KMS-11 (cell line): ENCODE measurements at regions not wholly inside any gene's neighbourhood (a gene's known extent, or its start where the extent isn't known, plus 50 kb on each side); places are given as distances from the start of the nearest gene placed in this dataset.

Experiments
- H2AFZ ChIP-seq: fragments of 200-600 bp; sonication (generic); 2 replicates; pipeline ENCODE4 v1.6.1; 2016; ENCODE audit warnings: antibody characterized with exemption, mixed run types, low read depth
- H3K27ac ChIP-seq: fragments of 200-600 bp; sonication (generic); 2 replicates; pipeline ENCODE4 v1.6.1; 2016; ENCODE audit warnings: mild to moderate bottlenecking, mixed run types
- H3K27me3 ChIP-seq: fragments of 200-600 bp; sonication (generic); 2 replicates; pipeline ENCODE4 v1.6.1; 2017; ENCODE audit warnings: mild to moderate bottlenecking, low read depth, mixed run types, moderate library complexity; ENCODE audit not compliant: insufficient read depth
- H3K36me3 ChIP-seq: fragments of 200-600 bp; sonication (generic); 2 replicates; pipeline ENCODE4 v1.6.1; 2017; ENCODE audit warnings: mild to moderate bottlenecking, mixed run types; ENCODE audit not compliant: insufficient read depth
- H3K4me1 ChIP-seq: fragments of 200-600 bp; sonication (generic); 2 replicates; pipeline ENCODE4 v1.6.1; 2016; ENCODE audit warnings: mild to moderate bottlenecking, low read depth, mixed run types; ENCODE audit not compliant: poor library complexity, severe bottlenecking
- H3K4me2 ChIP-seq: fragments of 200-600 bp; sonication (generic); 2 replicates; pipeline ENCODE4 v1.7.0; 2016; ENCODE audit warnings: mild to moderate bottlenecking, mixed run types
- H3K4me3 ChIP-seq: fragments of 200-600 bp; sonication (generic); IDR thresholded peaks from 2 replicates; pipeline ENCODE4 v1.6.1; 2017; ENCODE audit warnings: low read depth, low read length, mixed read lengths; ENCODE audit not compliant: insufficient read depth
- H3K79me2 ChIP-seq: fragments of 200-600 bp; sonication (generic); 2 replicates; pipeline ENCODE4 v1.6.1; 2016; ENCODE audit warnings: low read depth, mixed run types; ENCODE audit not compliant: insufficient read depth
- H3K9ac ChIP-seq: fragments of 200-600 bp; sonication (generic); 2 replicates; pipeline ENCODE4 v1.6.1; 2016; ENCODE audit warnings: mild to moderate bottlenecking, mixed run types
- H4K20me1 ChIP-seq: fragments of 200-600 bp; sonication (generic); 2 replicates; pipeline ENCODE4 v1.6.1; 2016; ENCODE audit warnings: mild to moderate bottlenecking, mixed run types; ENCODE audit not compliant: insufficient read depth
- TF ChIP-seq, protein P1 (sequence below): fragments of 200-600 bp; sonication (generic); conservative IDR thresholded peaks from 2 replicates; pipeline ENCODE4 v1.6.1; 2017; ENCODE audit warnings: low read depth, mild to moderate bottlenecking, antibody characterized with exemption, low read length, moderate library complexity, mixed read lengths

DNA sequence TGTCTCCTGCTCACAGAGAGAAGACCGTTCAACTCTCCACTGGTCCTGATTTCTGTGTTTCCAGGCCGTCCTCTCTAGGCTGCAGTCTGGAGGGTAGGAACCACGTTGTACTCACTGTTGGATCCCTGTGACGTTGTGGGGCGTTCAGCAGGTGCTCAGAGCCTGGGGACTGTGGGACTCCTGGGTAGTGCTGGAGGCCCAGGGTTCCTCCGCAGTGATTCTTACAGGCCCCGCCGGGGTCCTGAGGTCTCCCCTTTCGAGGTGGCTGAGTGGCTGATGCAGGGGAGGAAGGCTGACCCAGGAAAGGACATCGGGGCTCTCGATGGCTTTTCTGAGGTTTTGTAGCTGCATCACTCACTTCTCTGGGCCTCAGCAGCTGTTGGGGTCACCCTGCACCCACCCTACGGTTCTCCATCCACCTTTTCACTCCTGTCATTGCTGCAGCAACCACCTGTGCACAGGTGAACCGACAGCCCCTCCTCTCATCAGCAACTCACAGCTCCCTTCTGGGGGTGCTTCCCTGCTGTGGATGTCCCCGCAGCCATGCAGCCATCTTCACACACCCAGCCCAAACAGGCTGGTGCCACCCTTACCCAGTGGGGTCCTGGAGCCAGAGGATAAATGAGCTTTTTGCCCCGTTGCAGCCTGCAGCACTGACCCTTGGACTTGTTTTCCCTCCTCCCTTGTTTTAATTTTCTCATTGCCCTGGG, 169.6 kb upstream of the HDAC4 start:
- H4K20me1 ChIP-seq = no peaks in the 10 kb centered on the region
- no peak overlapping the region for H3K4me3 ChIP-seq
- no peak overlapping the region for H2AFZ ChIP-seq
- H3K9ac ChIP-seq = no peak overlapping the region
- no peaks in the 10 kb centered on the region for H3K79me2 ChIP-seq
- TF ChIP-seq, protein P1, sequence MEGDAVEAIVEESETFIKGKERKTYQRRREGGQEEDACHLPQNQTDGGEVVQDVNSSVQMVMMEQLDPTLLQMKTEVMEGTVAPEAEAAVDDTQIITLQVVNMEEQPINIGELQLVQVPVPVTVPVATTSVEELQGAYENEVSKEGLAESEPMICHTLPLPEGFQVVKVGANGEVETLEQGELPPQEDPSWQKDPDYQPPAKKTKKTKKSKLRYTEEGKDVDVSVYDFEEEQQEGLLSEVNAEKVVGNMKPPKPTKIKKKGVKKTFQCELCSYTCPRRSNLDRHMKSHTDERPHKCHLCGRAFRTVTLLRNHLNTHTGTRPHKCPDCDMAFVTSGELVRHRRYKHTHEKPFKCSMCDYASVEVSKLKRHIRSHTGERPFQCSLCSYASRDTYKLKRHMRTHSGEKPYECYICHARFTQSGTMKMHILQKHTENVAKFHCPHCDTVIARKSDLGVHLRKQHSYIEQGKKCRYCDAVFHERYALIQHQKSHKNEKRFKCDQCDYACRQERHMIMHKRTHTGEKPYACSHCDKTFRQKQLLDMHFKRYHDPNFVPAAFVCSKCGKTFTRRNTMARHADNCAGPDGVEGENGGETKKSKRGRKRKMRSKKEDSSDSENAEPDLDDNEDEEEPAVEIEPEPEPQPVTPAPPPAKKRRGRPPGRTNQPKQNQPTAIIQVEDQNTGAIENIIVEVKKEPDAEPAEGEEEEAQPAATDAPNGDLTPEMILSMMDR = no peak
- H3K27ac ChIP-seq = no peak overlapping the region
- H3K36me3 ChIP-seq = no peaks in the 10 kb centered on the region
- H3K27me3 ChIP-seq = peaks cover 35% of the 10 kb centered on the region
- no peaks in the 10 kb centered on the region for H3K4me1 ChIP-seq
- H3K4me2 ChIP-seq = no peak overlapping the region

DNA sequence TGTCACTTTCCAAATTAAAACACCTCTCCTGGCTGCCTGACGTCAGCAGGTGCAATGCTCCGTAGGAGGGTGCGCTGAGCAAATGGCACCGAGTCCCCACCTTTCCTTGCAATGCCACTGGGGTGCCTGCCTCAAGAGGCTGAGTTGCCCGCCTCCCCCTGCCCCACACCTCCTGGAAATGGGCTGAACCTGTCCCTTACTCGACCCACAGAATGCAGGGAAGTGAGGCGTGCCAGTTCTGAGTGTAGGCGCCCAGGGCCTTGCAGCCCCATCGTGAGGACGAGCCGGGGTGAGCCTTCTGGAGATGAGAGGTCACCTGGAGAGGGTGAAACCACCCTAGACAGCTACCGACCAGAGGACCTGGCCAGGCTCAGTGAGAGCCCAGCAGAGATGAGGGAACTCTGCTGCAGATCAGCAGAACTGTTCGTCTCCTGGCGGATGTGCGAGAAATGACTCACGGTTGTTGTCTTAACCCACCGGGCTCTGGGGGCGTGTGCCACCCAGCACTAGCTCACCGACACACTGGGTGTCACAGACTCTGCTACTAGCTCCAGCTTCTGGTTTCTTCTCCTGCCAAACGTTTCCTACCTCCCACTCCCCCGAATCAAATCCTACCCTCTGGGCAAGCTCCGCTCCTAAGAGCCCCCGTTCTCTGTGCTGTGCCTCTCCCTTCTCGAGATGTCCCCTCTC, 168.7 kb upstream of the HDAC4 start:
- H4K20me1 ChIP-seq = no peaks in the 10 kb centered on the region
- TF ChIP-seq, protein P1 = no peak
- no peak overlapping the region for H3K4me3 ChIP-seq
- no peaks in the 10 kb centered on the region for H3K4me1 ChIP-seq
- H3K36me3 ChIP-seq = no peaks in the 10 kb centered on the region
- no peak overlapping the region for H3K9ac ChIP-seq
- no peak overlapping the region for H3K4me2 ChIP-seq
- H3K79me2 ChIP-seq = no peaks in the 10 kb centered on the region
- H3K27me3 ChIP-seq = peaks cover 35% of the 10 kb centered on the region
- H2AFZ ChIP-seq = no peak overlapping the region
- H3K27ac ChIP-seq = no peak overlapping the region

DNA sequence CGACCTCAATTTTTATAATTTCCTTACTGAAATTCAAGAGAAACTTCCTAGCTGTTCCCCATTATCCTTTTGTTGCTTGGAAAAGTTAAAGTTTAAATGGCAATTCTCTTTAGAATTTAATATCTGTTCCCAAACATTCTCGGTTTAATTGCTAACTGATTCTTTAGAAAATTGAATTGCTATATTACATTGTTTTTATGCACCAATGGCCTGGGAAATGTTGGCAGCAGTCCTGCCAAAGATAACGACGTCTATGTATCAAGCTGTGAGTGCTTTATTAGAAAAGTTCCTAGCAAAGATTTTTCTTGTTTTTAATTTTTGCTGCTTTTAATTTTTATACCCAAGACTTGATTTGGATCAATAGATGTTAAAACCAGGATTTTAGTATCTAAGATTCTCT, 167.8 kb upstream of the HDAC4 start:
- no peak overlapping the region for H3K4me2 ChIP-seq
- H4K20me1 ChIP-seq = no peaks in the 10 kb centered on the region
- no peak overlapping the region for H3K9ac ChIP-seq
- H3K4me1 ChIP-seq = no peaks in the 10 kb centered on the region
- H3K27ac ChIP-seq = no peak overlapping the region
- H3K36me3 ChIP-seq = no peaks in the 10 kb centered on the region
- TF ChIP-seq, protein P1 = no peak
- H3K4me3 ChIP-seq = no peak overlapping the region
- H2AFZ ChIP-seq = no peak overlapping the region
- H3K79me2 ChIP-seq = no peaks in the 10 kb centered on the region
- H3K27me3 ChIP-seq = peaks cover 32% of the 10 kb centered on the region

DNA sequence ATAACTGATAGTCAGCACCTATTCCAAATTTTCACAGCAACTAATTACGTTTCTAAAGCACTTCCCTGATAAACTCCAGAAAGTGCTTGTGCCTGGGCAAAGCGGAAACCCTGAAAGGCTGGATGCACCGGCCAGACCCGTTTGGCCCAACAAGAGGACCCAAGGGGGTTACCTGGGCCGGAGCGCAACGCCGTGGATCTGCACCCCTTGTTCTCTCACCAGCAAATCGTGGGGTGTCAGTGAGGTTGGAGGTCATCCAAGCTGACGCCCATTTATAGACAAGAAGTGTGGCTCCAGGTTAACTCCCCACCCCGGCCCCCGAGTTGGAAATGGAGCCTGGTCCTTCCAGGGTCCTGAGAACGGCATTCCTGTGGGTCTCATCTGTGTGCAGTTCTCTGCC, 167.0 kb upstream of the HDAC4 start:
- H3K36me3 ChIP-seq = no peaks in the 10 kb centered on the region
- no peak overlapping the region for H3K4me2 ChIP-seq
- H3K27ac ChIP-seq = no peak overlapping the region
- H2AFZ ChIP-seq = no peak overlapping the region
- peaks cover 32% of the 10 kb centered on the region for H3K27me3 ChIP-seq
- TF ChIP-seq, protein P1 = no peak
- H3K4me1 ChIP-seq = no peaks in the 10 kb centered on the region
- H3K9ac ChIP-seq = no peak overlapping the region
- no peaks in the 10 kb centered on the region for H3K79me2 ChIP-seq
- H4K20me1 ChIP-seq = no peaks in the 10 kb centered on the region
- H3K4me3 ChIP-seq = no peak overlapping the region
